ENCODE measurements at regions not wholly inside any gene's neighbourhood (a gene's known extent, or its start where the extent isn't known, plus 50 kb on each side); places are given as distances from the start of the nearest gene placed in this dataset.
"Not testable (repeated sequence)": the region's sequence is repeated elsewhere in the genome, so short reads cannot be mapped to it uniquely, and the experiment has no call there.

- DNase-seq (ENCODE audit: low read depth): no peak
- H3K4me3 ChIP-seq (ENCODE audit: low read length): no peak overlapping the region
- no peaks in the 10 kb centered on the region for H3K36me3 ChIP-seq (ENCODE audit: control insufficient read depth, insufficient read depth, low read length, severe bottlenecking)
- no peaks in the 10 kb centered on the region for H3K4me1 ChIP-seq (ENCODE audit: control insufficient read depth, insufficient read depth, low read length)
- H3K9me3 ChIP-seq (ENCODE audit: control insufficient read depth, low read length): peaks cover 8% of the 10 kb centered on the region
- H3K27me3 ChIP-seq (replicated peaks; ENCODE audit: control insufficient read depth, insufficient read depth, low read length): peaks cover 76% of the 10 kb centered on the region
- no peak overlapping the region for H3K9ac ChIP-seq (ENCODE audit: low read length)
Measured at GRCh38 chr6:28775405-28776129, 148.2 kb downstream of the TRIM27 start.

GRCh38 chr6:28776269-28777146 is 147.3 kb downstream of the TRIM27 start:
- no peak overlapping the region for H3K4me3 ChIP-seq (ENCODE audit: low read length)

GRCh38 chr6:28777147-28777461 is 146.7 kb downstream of the TRIM27 start:
- peaks cover 64% of the 10 kb centered on the region for H3K27me3 ChIP-seq (replicated peaks; ENCODE audit: control insufficient read depth, insufficient read depth, low read length)
- H3K9me3 ChIP-seq (ENCODE audit: control insufficient read depth, low read length): peaks cover 8% of the 10 kb centered on the region
- H3K4me3 ChIP-seq (ENCODE audit: low read length): no peak overlapping the region
- H3K9ac ChIP-seq (ENCODE audit: low read length): no peak overlapping the region
- H3K4me1 ChIP-seq (ENCODE audit: control insufficient read depth, insufficient read depth, low read length): no peaks in the 10 kb centered on the region
- DNase-seq (ENCODE audit: low read depth): no peak
- H3K36me3 ChIP-seq (ENCODE audit: control insufficient read depth, insufficient read depth, low read length, severe bottlenecking): no peaks in the 10 kb centered on the region

More at GRCh38 chr6:28776269-28777146, 147.3 kb downstream of the TRIM27 start:
- Histone ChIP-seq H3K27me3 (replicated peaks; ENCODE audit: control insufficient read depth, insufficient read depth, low read length) (peaks cover 70% of the 10 kb centered on the region), H3K4me1 (ENCODE audit: control insufficient read depth, insufficient read depth, low read length) (no peaks in the 10 kb centered on the region), H3K9me3 (ENCODE audit: control insufficient read depth, low read length) (peaks cover 8% of the 10 kb centered on the region), H3K36me3 (ENCODE audit: control insufficient read depth, insufficient read depth, low read length, severe bottlenecking) (no peaks in the 10 kb centered on the region), H3K9ac (ENCODE audit: low read length) (no peak overlapping the region)
- no peak for DNase-seq (ENCODE audit: low read depth)

GRCh38 chr6:28782113-28782673 is 141.6 kb downstream of the TRIM27 start:
- no peak for DNase-seq (ENCODE audit: low read depth)
- H3K9ac ChIP-seq (ENCODE audit: low read length): no peak overlapping the region
- H3K27me3 ChIP-seq (replicated peaks; ENCODE audit: control insufficient read depth, insufficient read depth, low read length): peaks cover 41% of the 10 kb centered on the region

GRCh38 chr6:28785962-28786679 is 137.7 kb downstream of the TRIM27 start:
- Histone ChIP-seq H3K4me3 (ENCODE audit: low read length) (no peak overlapping the region), H3K4me1 (ENCODE audit: control insufficient read depth, insufficient read depth, low read length) (no peaks in the 10 kb centered on the region), H3K36me3 (ENCODE audit: control insufficient read depth, insufficient read depth, low read length, severe bottlenecking) (no peaks in the 10 kb centered on the region), H3K9ac (ENCODE audit: low read length) (no peak overlapping the region), H3K9me3 (ENCODE audit: control insufficient read depth, low read length) (no peaks in the 10 kb centered on the region), H3K27me3 (replicated peaks; ENCODE audit: control insufficient read depth, insufficient read depth, low read length) (peaks cover 33% of the 10 kb centered on the region)
- DNase-seq (ENCODE audit: low read depth): no peak

More at GRCh38 chr6:28782113-28782673, 141.6 kb downstream of the TRIM27 start:
- H3K4me3 ChIP-seq (ENCODE audit: low read length): no peak overlapping the region
- no peaks in the 10 kb centered on the region for H3K4me1 ChIP-seq (ENCODE audit: control insufficient read depth, insufficient read depth, low read length)
- H3K36me3 ChIP-seq (ENCODE audit: control insufficient read depth, insufficient read depth, low read length, severe bottlenecking): no peaks in the 10 kb centered on the region
- H3K9me3 ChIP-seq (ENCODE audit: control insufficient read depth, low read length): peaks cover 3% of the 10 kb centered on the region

- Histone ChIP-seq H3K4me1 (ENCODE audit: control insufficient read depth, insufficient read depth, low read length) (no peaks in the 10 kb centered on the region), H3K36me3 (ENCODE audit: control insufficient read depth, insufficient read depth, low read length, severe bottlenecking) (no peaks in the 10 kb centered on the region), H3K9ac (ENCODE audit: low read length) (peak overlapping the region; percentile 66), H3K4me3 (ENCODE audit: low read length) (peak overlapping the region; percentile 89), H3K27me3 (replicated peaks; ENCODE audit: control insufficient read depth, insufficient read depth, low read length) (peaks cover 20% of the 10 kb centered on the region), H3K9me3 (ENCODE audit: control insufficient read depth, low read length) (no peaks in the 10 kb centered on the region)
- DNase-seq (ENCODE audit: low read depth): peak; percentile 79
Measured at GRCh38 chr6:28789553-28790083, 134.2 kb downstream of the TRIM27 start.

GRCh38 chr6:28791002-28791383 is 132.8 kb downstream of the TRIM27 start:
- Histone ChIP-seq H3K36me3 (ENCODE audit: control insufficient read depth, insufficient read depth, low read length, severe bottlenecking) (no peaks in the 10 kb centered on the region), H3K9me3 (ENCODE audit: control insufficient read depth, low read length) (no peaks in the 10 kb centered on the region), H3K27me3 (replicated peaks; ENCODE audit: control insufficient read depth, insufficient read depth, low read length) (peaks cover 14% of the 10 kb centered on the region), H3K4me3 (ENCODE audit: low read length) (no peak overlapping the region), H3K4me1 (ENCODE audit: control insufficient read depth, insufficient read depth, low read length) (no peaks in the 10 kb centered on the region), H3K9ac (ENCODE audit: low read length) (no peak overlapping the region)
- DNase-seq (ENCODE audit: low read depth): no peak

- H3K36me3 ChIP-seq (ENCODE audit: control insufficient read depth, insufficient read depth, low read length, severe bottlenecking): no peaks in the 10 kb centered on the region
- H3K4me1 ChIP-seq (ENCODE audit: control insufficient read depth, insufficient read depth, low read length): no peaks in the 10 kb centered on the region
- no peaks in the 10 kb centered on the region for H3K27me3 ChIP-seq (replicated peaks; ENCODE audit: control insufficient read depth, insufficient read depth, low read length)
- H3K4me3 ChIP-seq (ENCODE audit: low read length): peak overlapping the region; percentile 74
- no peaks in the 10 kb centered on the region for H3K9me3 ChIP-seq (ENCODE audit: control insufficient read depth, low read length)
- H3K9ac ChIP-seq (ENCODE audit: low read length): peak overlapping the region; percentile 14
- DNase-seq (ENCODE audit: low read depth): peak; percentile 71
Measured at GRCh38 chr6:28794175-28795002, 129.4 kb downstream of the TRIM27 start.

GRCh38 chr6:28800647-28801046 is 123.1 kb downstream of the TRIM27 start:
- H3K4me3 ChIP-seq (ENCODE audit: low read length); H3K9ac ChIP-seq (ENCODE audit: low read length); DNase-seq (ENCODE audit: low read depth); H3K4me1 ChIP-seq (ENCODE audit: control insufficient read depth, insufficient read depth, low read length); H3K36me3 ChIP-seq (ENCODE audit: control insufficient read depth, insufficient read depth, low read length, severe bottlenecking); H3K27me3 ChIP-seq (replicated peaks; ENCODE audit: control insufficient read depth, insufficient read depth, low read length); H3K9me3 ChIP-seq (ENCODE audit: control insufficient read depth, low read length): not testable (repeated sequence)

Measured in adipocyte (in vitro differentiated cells).